NCI-H146 treated with DMSO at 0.1 percent for 48 hours (cell line): ENCODE measurements at regions not wholly inside any gene's neighbourhood (a gene's known extent, or its start where the extent isn't known, plus 50 kb on each side); places are given as distances from the start of the nearest gene placed in this dataset.
A peak's percentile ranks its signal among the peaks of the same experiment; 100 is the strongest.
"Not testable (repeated sequence)": the region's sequence is repeated elsewhere in the genome, so short reads cannot be mapped to it uniquely, and the experiment has no call there.

Experiments
- DNase-seq: peaks from one replicate; lab custom pipeline; 2025; ENCODE audit not compliant: unreplicated experiment; lab: John Stamatoyannopoulos, UW

GRCh38 chr7:85685901-85686300, 499.0 kb upstream of the SEMA3D start:
- DNase-seq: no peak

GRCh38 chr7:85682833-85683620, 496.2 kb upstream of the SEMA3D start:
- no peak for DNase-seq

- DNase-seq: no peak
Observed at GRCh38 chr7:85681241-85681640, 494.4 kb upstream of the SEMA3D start.

- not testable (repeated sequence) for DNase-seq
Observed at GRCh38 chr7:85675093-85675492, 488.2 kb upstream of the SEMA3D start.

GRCh38 chr7:85673876-85674275, 487.0 kb upstream of the SEMA3D start:
- DNase-seq: no peak

- no peak for DNase-seq
Observed at GRCh38 chr7:85669225-85669624, 482.4 kb upstream of the SEMA3D start.

GRCh38 chr7:85664341-85664740, 477.5 kb upstream of the SEMA3D start:
- DNase-seq: no peak

- no peak for DNase-seq
Observed at GRCh38 chr7:85659364-85659763, 472.5 kb upstream of the SEMA3D start.

GRCh38 chr7:85655252-85655651, 468.4 kb upstream of the SEMA3D start:
- no peak for DNase-seq

GRCh38 chr7:85644272-85644671, 457.4 kb upstream of the SEMA3D start:
- DNase-seq: no peak

- DNase-seq: no peak
Observed at GRCh38 chr7:85641331-85641730, 454.5 kb upstream of the SEMA3D start.

- DNase-seq: no peak
Observed at GRCh38 chr7:85638394-85638793, 451.5 kb upstream of the SEMA3D start.

GRCh38 chr7:85634951-85635350, 448.1 kb upstream of the SEMA3D start:
- no peak for DNase-seq

- DNase-seq: peak; percentile 14
Observed at GRCh38 chr7:85630904-85631600, 444.2 kb upstream of the SEMA3D start.

GRCh38 chr7:85627791-85628586, 441.1 kb upstream of the SEMA3D start:
- DNase-seq: no peak

GRCh38 chr7:85622059-85622458, 435.2 kb upstream of the SEMA3D start:
- DNase-seq: no peak

GRCh38 chr7:85620936-85621685, 434.3 kb upstream of the SEMA3D start:
- no peak for DNase-seq

- DNase-seq: no peak
Observed at GRCh38 chr7:85619236-85619635, 432.4 kb upstream of the SEMA3D start.

GRCh38 chr7:85614684-85615083, 427.8 kb upstream of the SEMA3D start:
- no peak for DNase-seq

- DNase-seq: peak; percentile 75
Observed at GRCh38 chr7:85612514-85612913, 425.7 kb upstream of the SEMA3D start.

- DNase-seq: no peak
Observed at GRCh38 chr7:85608804-85609203, 421.9 kb upstream of the SEMA3D start.
